ENCODE measurements at regions not wholly inside any gene's neighbourhood (a gene's known extent, or its start where the extent isn't known, plus 50 kb on each side); places are given as distances from the start of the nearest gene placed in this dataset.
"Not testable (repeated sequence)": the region's sequence is repeated elsewhere in the genome, so short reads cannot be mapped to it uniquely, and the experiment has no call there.

GRCh38 chr10:62590306-62590705, 214.2 kb upstream of the ADO start:
- Histone ChIP-seq H3K27me3 (replicated peaks; ENCODE audit: insufficient read depth) (no peaks in the 10 kb centered on the region), H3K4me3 (no peak overlapping the region), H3K4me1 (replicated peaks) (no peaks in the 10 kb centered on the region), H3K36me3 (no peaks in the 10 kb centered on the region), H3K9me3 (no peaks in the 10 kb centered on the region), H3K27ac (no peak overlapping the region)
- no peak for DNase-seq (ENCODE audit: low spot score)
- no peak for TF ChIP-seq POLR2AphosphoS5 (IDR thresholded peaks at IDR 0.05)
- TF ChIP-seq CTCF (IDR thresholded peaks at IDR 0.05) = no peak
- TF ChIP-seq POLR2A (IDR thresholded peaks at IDR 0.05) = no peak
- 95% methylated on average over 3 of the region's 3 CpGs for WGBS
- intact Hi-C loops (cut with DNase I) = loop anchor here (5.0 to 10.0 kb wide), 3 partner anchors 227 to 567 kb away; partner anchors contain the start of gene EGR2

- Histone ChIP-seq H3K27me3 (replicated peaks; ENCODE audit: insufficient read depth) (no peaks in the 10 kb centered on the region), H3K4me3 (no peak overlapping the region), H3K9me3 (no peaks in the 10 kb centered on the region), H3K36me3 (no peaks in the 10 kb centered on the region), H3K27ac (no peak overlapping the region), H3K4me1 (replicated peaks) (no peaks in the 10 kb centered on the region)
- 47% methylated on average over 3 of the region's 3 CpGs for WGBS
- intact Hi-C loops (cut with DNase I) = loop anchor here (5.0 to 10.0 kb wide), 3 partner anchors 223 to 563 kb away; partner anchors contain the start of gene EGR2
- peak; percentile 23 for DNase-seq (ENCODE audit: low spot score)
- no peak for TF ChIP-seq POLR2A (IDR thresholded peaks at IDR 0.05)
- no peak for TF ChIP-seq POLR2AphosphoS5 (IDR thresholded peaks at IDR 0.05)
- TF ChIP-seq CTCF (IDR thresholded peaks at IDR 0.05) = peak; percentile 35 to 85 (median 73)
These were observed 210.4 kb upstream of the ADO start for GRCh38 chr10:62594093-62594520.

GRCh38 chr10:62597226-62597625, 207.3 kb upstream of the ADO start:
- no peak for DNase-seq (ENCODE audit: low spot score)
- TF ChIP-seq POLR2AphosphoS5 (IDR thresholded peaks at IDR 0.05) (no peak), POLR2A (IDR thresholded peaks at IDR 0.05) (no peak), CTCF (IDR thresholded peaks at IDR 0.05) (no peak)
- Histone ChIP-seq H3K4me1 (replicated peaks) (no peaks in the 10 kb centered on the region), H3K36me3 (no peaks in the 10 kb centered on the region), H3K4me3 (no peak overlapping the region), H3K9me3 (no peaks in the 10 kb centered on the region), H3K27ac (no peak overlapping the region), H3K27me3 (replicated peaks; ENCODE audit: insufficient read depth) (no peaks in the 10 kb centered on the region)
- 97% methylated on average over 3 of the region's 3 CpGs for WGBS
- intact Hi-C loops (cut with DNase I) = loop anchor here (10.0 kb wide), 1 partner anchor 488 kb away; no protein-coding TSS in a partner anchor

GRCh38 chr10:62599161-62599560, 205.4 kb upstream of the ADO start:
- WGBS = 47% methylated on average over 2 of the region's 2 CpGs
- intact Hi-C loops (cut with DNase I) = loop anchor here (10.0 kb wide), 1 partner anchor 486 kb away; no protein-coding TSS in a partner anchor
- no peaks in the 10 kb centered on the region for H3K36me3 ChIP-seq
- H3K27ac ChIP-seq = no peak overlapping the region
- no peak overlapping the region for H3K4me3 ChIP-seq
- TF ChIP-seq POLR2AphosphoS5 (IDR thresholded peaks at IDR 0.05) = no peak
- no peak for TF ChIP-seq POLR2A (IDR thresholded peaks at IDR 0.05)
- TF ChIP-seq CTCF (IDR thresholded peaks at IDR 0.05) = no peak
- H3K4me1 ChIP-seq (replicated peaks) = no peaks in the 10 kb centered on the region
- no peaks in the 10 kb centered on the region for H3K9me3 ChIP-seq
- DNase-seq (ENCODE audit: low spot score) = no peak
- no peaks in the 10 kb centered on the region for H3K27me3 ChIP-seq (replicated peaks; ENCODE audit: insufficient read depth)

- WGBS = 96% methylated on average over 3 of the region's 4 CpGs
- H3K4me3 ChIP-seq; H3K9me3 ChIP-seq; intact Hi-C loops (cut with DNase I); H3K27me3 ChIP-seq (replicated peaks; ENCODE audit: insufficient read depth); DNase-seq (ENCODE audit: low spot score); H3K27ac ChIP-seq; H3K4me1 ChIP-seq (replicated peaks); H3K36me3 ChIP-seq: not testable (repeated sequence)
These were observed 198.0 kb upstream of the ADO start for GRCh38 chr10:62606551-62606950.

- WGBS = 53% methylated on average over 34 of the region's 34 CpGs
- not testable (repeated sequence) for H3K4me1 ChIP-seq (replicated peaks); DNase-seq (ENCODE audit: low spot score)
These were observed 196.2 kb upstream of the ADO start for GRCh38 chr10:62608189-62608875.

More at GRCh38 chr10:62608189-62608875, 196.2 kb upstream of the ADO start:
- H3K27me3 ChIP-seq (replicated peaks; ENCODE audit: insufficient read depth); H3K9me3 ChIP-seq; intact Hi-C loops (cut with DNase I); H3K4me3 ChIP-seq; H3K27ac ChIP-seq; H3K36me3 ChIP-seq: not testable (repeated sequence)
